SK-N-SH (cell line): ENCODE measurements at regions not wholly inside any gene's neighbourhood (a gene's known extent, or its start where the extent isn't known, plus 50 kb on each side); places are given as distances from the start of the nearest gene placed in this dataset.

Source experiments
- CTCF ChIA-PET: fragments of 300-600, 350-600 bp; formaldehyde crosslinking; extraction: SDS; loops from one replicate; lab custom pipeline; 2021; lab: Yijun Ruan, JAX
- POLR2A ChIA-PET: fragments of 350-600 bp; sonication (Branson Sonifier 250); formaldehyde crosslinking; extraction: SDS; loops from one replicate; lab custom pipeline; 2020; ENCODE audit warnings: antibody characterized with exemption, inconsistent platforms; lab: Yijun Ruan, JAX
- DNase-seq: peaks from one replicate; pipeline ENCODE4 v3.0.0; 2012
- H2AFZ ChIP-seq: fragments of 200-600 bp; sonication (generic); 2 replicates; pipeline ENCODE4 v1.8.1; 2016; ENCODE audit warnings: antibody characterized with exemption, mild to moderate bottlenecking, low read depth
- H3F3A ChIP-seq: fragments of 200-600 bp; sonication (generic); replicated peaks from 2 replicates; pipeline ENCODE3; 2016; ENCODE audit warnings: antibody characterized with exemption, mild to moderate bottlenecking; ENCODE audit not compliant: insufficient read depth
- H3K27ac ChIP-seq, 2 experiments: fragments of 200-500 bp in 1 of 2; fragments of 200-600 bp in 1 of 2; sonication (Bioruptor generic) in 1 of 2; sonication (generic), shearing (Covaris generic) in 1 of 2; 2 replicates each; pipeline versions ENCODE4 v1.5.1 to v1.6.1; 2014 to 2016; ENCODE audit warnings: low read depth in 2 of 2, inconsistent platforms in 1 of 2, low read length in 1 of 2, mild to moderate bottlenecking in 1 of 2, mixed read lengths in 1 of 2
- H3K27me3 ChIP-seq: fragments of 200-600 bp; sonication (generic), shearing (Covaris generic); 2 replicates; pipeline ENCODE4 v1.6.1; 2016; ENCODE audit warnings: mixed run types; ENCODE audit not compliant: insufficient read depth
- H3K36me3 ChIP-seq, 2 experiments: fragments of 200-500 bp in 1 of 2; fragments of 200-600 bp in 1 of 2; sonication (Bioruptor generic) in 1 of 2; sonication (generic) in 1 of 2; replicated peaks in 1 of 2; 2 replicates each; pipeline versions ENCODE3 to v1.5.1; 2014 to 2016; ENCODE audit warnings: low read length in 1 of 2, mild to moderate bottlenecking in 1 of 2; ENCODE audit not compliant: insufficient read depth in 2 of 2, control insufficient read depth in 1 of 2
- H3K4me1 ChIP-seq, 2 experiments: fragments of 200-500 bp in 1 of 2; fragments of 200-600 bp in 1 of 2; sonication (Bioruptor generic) in 1 of 2; sonication (generic), shearing (Covaris generic) in 1 of 2; 2 replicates each; pipeline versions ENCODE4 v1.5.1 to v1.6.1; 2014 to 2016; ENCODE audit warnings: low read depth in 1 of 2, low read length in 1 of 2, mixed run types in 1 of 2; ENCODE audit not compliant: insufficient read depth in 2 of 2, control insufficient read depth in 1 of 2
- H3K4me2 ChIP-seq: fragments of 200-600 bp; sonication (generic), shearing (Covaris generic); 2 replicates; pipeline ENCODE4 v1.6.1; 2017; ENCODE audit warnings: mixed run types
- H3K4me3 ChIP-seq, 2 experiments: fragments of 200-500 bp in 1 of 2; fragments of 200-600 bp in 1 of 2; sonication (Bioruptor generic) in 1 of 2; sonication (generic), shearing (Covaris generic) in 1 of 2; 2 replicates each; pipeline versions ENCODE4 v1.5.1 to v1.8.1; 2014 to 2016; ENCODE audit warnings: low read depth in 2 of 2, inconsistent platforms in 1 of 2, low read length in 1 of 2, mild to moderate bottlenecking in 1 of 2, mixed read lengths in 1 of 2, moderate library complexity in 1 of 2
- H3K79me2 ChIP-seq: fragments of 200-600 bp; sonication (generic); 2 replicates; pipeline ENCODE4 v1.8.1; 2017; ENCODE audit warnings: mild to moderate bottlenecking; ENCODE audit not compliant: insufficient read depth
- H3K9ac ChIP-seq: fragments of 200-600 bp; sonication (generic); 2 replicates; pipeline ENCODE4 v1.6.1; 2017; ENCODE audit warnings: mixed run types
- H3K9me2 ChIP-seq: fragments of 200-600 bp; sonication (generic); 2 replicates; pipeline ENCODE4 v1.6.1; 2017; ENCODE audit warnings: mixed run types
- H3K9me3 ChIP-seq: fragments of 200-600 bp; sonication (generic); 2 replicates; pipeline ENCODE4 v1.6.1; 2017; ENCODE audit warnings: mixed run types, mild to moderate bottlenecking, moderate library complexity
- H4K20me1 ChIP-seq: fragments of 200-600 bp; sonication (generic); 2 replicates; pipeline ENCODE4 v1.6.1; 2017; ENCODE audit warnings: mild to moderate bottlenecking, mixed run types; ENCODE audit not compliant: insufficient read depth
- CHD2 ChIP-seq: fragments of 150-350 bp; IDR thresholded peaks from 2 replicates; pipeline ENCODE4 v1.6.1; 2018; ENCODE audit warnings: low read length; ENCODE audit not compliant: partially characterized antibody
- ELF1 ChIP-seq: IDR thresholded peaks from 2 replicates; pipeline ENCODE4 v1.4.0; 2012
- EP300 ChIP-seq, 2 experiments: IDR thresholded peaks; 2 replicates each; pipeline versions ENCODE4 v1.4.0 to v1.6.1; 2012; ENCODE audit warnings: borderline replicate concordance in 1 of 2, low read depth in 1 of 2, low read length in 1 of 2
- EZH2phosphoT487 ChIP-seq: fragments of 200-600 bp; sonication (generic); IDR thresholded peaks from 2 replicates; pipeline ENCODE4 v1.6.1; 2017; ENCODE audit warnings: low read depth, mixed run types, mild to moderate bottlenecking, antibody characterized with exemption, moderate library complexity, borderline replicate concordance
- FOSL2 ChIP-seq: IDR thresholded peaks from 2 replicates; pipeline ENCODE4 v1.4.0; 2012; ENCODE audit warnings: low read depth, mild to moderate bottlenecking, moderate library complexity, borderline replicate concordance
- FOXM1 ChIP-seq: IDR thresholded peaks from 2 replicates; pipeline ENCODE4 v1.4.0; 2012; ENCODE audit warnings: low read depth, mild to moderate bottlenecking
- JUND ChIP-seq: IDR thresholded peaks from 2 replicates; pipeline ENCODE4 v1.4.0; 2012
- MXI1 ChIP-seq: IDR thresholded peaks from 2 replicates; pipeline ENCODE4 v1.6.1; 2012; ENCODE audit warnings: mild to moderate bottlenecking, low read depth, low read length, improper control_type of control experiment
- NFIC ChIP-seq: IDR thresholded peaks from 2 replicates; pipeline ENCODE4 v1.4.0; 2012; ENCODE audit warnings: borderline replicate concordance
- POLR2AphosphoS5 ChIP-seq: IDR thresholded peaks from 2 replicates; pipeline ENCODE4 v1.6.1; 2012; ENCODE audit warnings: low read depth, low read length
- RFX5 ChIP-seq: IDR thresholded peaks from 2 replicates; pipeline ENCODE4 v1.6.1; 2012; ENCODE audit warnings: mild to moderate bottlenecking, improper control_type of control experiment, low read length
- RXRA ChIP-seq: IDR thresholded peaks from 2 replicates; pipeline ENCODE4 v1.4.0; 2012; ENCODE audit warnings: low read depth, mild to moderate bottlenecking, borderline replicate concordance
- SIN3A ChIP-seq: IDR thresholded peaks from 2 replicates; pipeline ENCODE4 v1.6.1; 2012; ENCODE audit warnings: low read depth, mild to moderate bottlenecking, low read length, moderate library complexity, borderline replicate concordance
- TEAD4 ChIP-seq: IDR thresholded peaks from 2 replicates; pipeline ENCODE4 v1.4.0; 2012; ENCODE audit warnings: mild to moderate bottlenecking, borderline replicate concordance; ENCODE audit not compliant: insufficient read depth
- WGBS: methylation state at CpG from one replicate; pipeline ENCODE4 v1.1.6; 2017; ENCODE audit warnings: low lambda C conversion rate; 5-methylcytosine and 5-hydroxymethylcytosine counted together
- TF ChIP-seq, protein P1 (sequence below): fragments of 150-350 bp; IDR thresholded peaks from 2 replicates; pipeline ENCODE4 v1.6.1; 2016; ENCODE audit warnings: mild to moderate bottlenecking, low read depth, low read length
- TF ChIP-seq, protein P2 (sequence below): fragments of 150-350 bp; IDR thresholded peaks from 2 replicates; pipeline ENCODE4 v1.6.1; 2017; ENCODE audit warnings: antibody characterized with exemption, low read length, low read depth, borderline replicate concordance
- TF ChIP-seq, protein P3 (sequence below): fragments of 200-600 bp; sonication (generic); IDR thresholded peaks from 2 replicates; pipeline ENCODE4 v1.6.1; 2017; ENCODE audit warnings: antibody characterized with exemption, mild to moderate bottlenecking, moderate library complexity
- TF ChIP-seq, protein P4 (sequence below): IDR thresholded peaks from 2 replicates; pipeline ENCODE4 v1.4.0; 2012; ENCODE audit warnings: low read depth
- TF ChIP-seq, protein P5 (sequence below): IDR thresholded peaks from 2 replicates; pipeline ENCODE4 v1.6.1; 2012; ENCODE audit warnings: mild to moderate bottlenecking, low read depth, low read length, moderate library complexity

DNA sequence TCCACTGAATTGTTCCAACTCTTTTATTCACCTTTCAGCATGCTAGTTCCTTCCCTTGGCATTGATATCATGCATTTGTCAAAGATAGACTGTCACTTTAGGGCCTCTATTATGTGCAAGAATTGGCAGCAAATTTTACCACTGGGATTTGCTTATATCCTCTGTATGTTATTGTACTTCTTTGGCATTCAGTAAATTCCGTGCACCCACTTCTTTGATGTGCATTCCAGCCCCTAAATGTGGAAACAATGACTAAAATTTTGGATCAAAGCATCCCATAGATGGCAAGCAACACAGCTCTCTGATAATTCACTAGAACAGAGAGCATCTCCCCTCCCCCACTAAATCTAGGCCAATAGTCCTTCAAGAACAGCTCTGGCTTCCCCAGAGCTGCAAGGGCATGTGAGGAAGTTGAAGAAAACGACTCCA lies 399.0 kb upstream of the HNRNPA3 start:
- H3K79me2 ChIP-seq = no peaks in the 10 kb centered on the region
- H3K27ac ChIP-seq = no peak overlapping the region
- CTCF ChIA-PET = interaction anchor here (0.6 to 12.2 kb wide), 40 partner anchors 9 to 716 kb away, joined by 3 to 231 read pairs (median 5); partner anchors contain the start of gene HOXD9
- H2AFZ ChIP-seq = no peak overlapping the region
- no peak for TF ChIP-seq FOXM1
- TF ChIP-seq TEAD4 = no peak
- TF ChIP-seq, all 33 proteins: peak for 0
- no peaks in the 10 kb centered on the region for H3K9me3 ChIP-seq
- no peak overlapping the region for H3K4me3 ChIP-seq
- H3K9me2 ChIP-seq = no peaks in the 10 kb centered on the region
- H3F3A ChIP-seq = no peaks in the 10 kb centered on the region
- H3K36me3 ChIP-seq = no peaks in the 10 kb centered on the region
- no peaks in the 10 kb centered on the region for H3K27me3 ChIP-seq
- POLR2A ChIA-PET = no interaction called here
- no peak overlapping the region for H3K9ac ChIP-seq
- H3K4me2 ChIP-seq = no peak overlapping the region
- no peak for DNase-seq
- WGBS = 40% methylated on average over 2 of the region's 2 CpGs
- H4K20me1 ChIP-seq = no peaks in the 10 kb centered on the region
- peaks cover 2 to 5% of the 10 kb centered on the region in 2 experiments; a peak in 2 of 4 replicates for H3K4me1 ChIP-seq

DNA sequence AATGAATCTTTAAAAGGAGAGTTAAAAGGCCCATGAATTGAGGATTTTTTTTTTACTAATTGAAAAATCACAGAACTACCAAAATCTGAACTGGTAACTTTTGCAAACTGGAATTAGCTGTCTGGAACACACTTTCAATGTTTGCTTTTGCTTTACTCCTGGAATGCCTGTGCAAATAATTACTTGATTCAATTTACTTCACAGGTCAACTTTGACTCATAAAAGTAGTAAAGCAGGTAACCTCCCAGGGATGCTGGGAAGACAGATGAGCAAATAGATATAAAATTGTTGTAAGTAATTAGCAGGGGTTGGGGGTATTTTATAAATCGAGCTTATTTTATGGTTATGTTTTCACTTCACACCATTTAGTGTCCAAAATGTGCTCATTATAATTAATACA lies 398.3 kb upstream of the HNRNPA3 start:
- H4K20me1 ChIP-seq = no peaks in the 10 kb centered on the region
- no peak overlapping the region for H3K27ac ChIP-seq
- no peaks in the 10 kb centered on the region for H3K9me3 ChIP-seq
- H3K79me2 ChIP-seq = no peaks in the 10 kb centered on the region
- no peak overlapping the region for H3K9ac ChIP-seq
- ChIA-PET CTCF (interaction anchor here (0.7 to 12.2 kb wide), 61 partner anchors 9 to 967 kb away, joined by 3 to 231 read pairs (median 5); partner anchors contain the start of gene HOXD9), POLR2A (no interaction called here)
- H2AFZ ChIP-seq = no peak overlapping the region
- no peak for DNase-seq
- H3K4me2 ChIP-seq = no peak overlapping the region
- H3K9me2 ChIP-seq = no peaks in the 10 kb centered on the region
- no peaks in the 10 kb centered on the region for H3K36me3 ChIP-seq
- H3F3A ChIP-seq = no peaks in the 10 kb centered on the region
- H3K27me3 ChIP-seq = no peaks in the 10 kb centered on the region
- WGBS = 0% methylated on average over 1 of the region's 1 CpG
- H3K4me1 ChIP-seq = peaks cover 2 to 5% of the 10 kb centered on the region in 2 experiments; a peak in 2 of 4 replicates
- no peak overlapping the region for H3K4me3 ChIP-seq
- TF ChIP-seq, protein P1, sequence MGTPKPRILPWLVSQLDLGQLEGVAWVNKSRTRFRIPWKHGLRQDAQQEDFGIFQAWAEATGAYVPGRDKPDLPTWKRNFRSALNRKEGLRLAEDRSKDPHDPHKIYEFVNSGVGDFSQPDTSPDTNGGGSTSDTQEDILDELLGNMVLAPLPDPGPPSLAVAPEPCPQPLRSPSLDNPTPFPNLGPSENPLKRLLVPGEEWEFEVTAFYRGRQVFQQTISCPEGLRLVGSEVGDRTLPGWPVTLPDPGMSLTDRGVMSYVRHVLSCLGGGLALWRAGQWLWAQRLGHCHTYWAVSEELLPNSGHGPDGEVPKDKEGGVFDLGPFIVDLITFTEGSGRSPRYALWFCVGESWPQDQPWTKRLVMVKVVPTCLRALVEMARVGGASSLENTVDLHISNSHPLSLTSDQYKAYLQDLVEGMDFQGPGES = no peak
- TF ChIP-seq, protein P2, sequence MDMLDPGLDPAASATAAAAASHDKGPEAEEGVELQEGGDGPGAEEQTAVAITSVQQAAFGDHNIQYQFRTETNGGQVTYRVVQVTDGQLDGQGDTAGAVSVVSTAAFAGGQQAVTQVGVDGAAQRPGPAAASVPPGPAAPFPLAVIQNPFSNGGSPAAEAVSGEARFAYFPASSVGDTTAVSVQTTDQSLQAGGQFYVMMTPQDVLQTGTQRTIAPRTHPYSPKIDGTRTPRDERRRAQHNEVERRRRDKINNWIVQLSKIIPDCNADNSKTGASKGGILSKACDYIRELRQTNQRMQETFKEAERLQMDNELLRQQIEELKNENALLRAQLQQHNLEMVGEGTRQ = no peak
- no peak for TF ChIP-seq FOSL2
- TF ChIP-seq, protein P3, sequence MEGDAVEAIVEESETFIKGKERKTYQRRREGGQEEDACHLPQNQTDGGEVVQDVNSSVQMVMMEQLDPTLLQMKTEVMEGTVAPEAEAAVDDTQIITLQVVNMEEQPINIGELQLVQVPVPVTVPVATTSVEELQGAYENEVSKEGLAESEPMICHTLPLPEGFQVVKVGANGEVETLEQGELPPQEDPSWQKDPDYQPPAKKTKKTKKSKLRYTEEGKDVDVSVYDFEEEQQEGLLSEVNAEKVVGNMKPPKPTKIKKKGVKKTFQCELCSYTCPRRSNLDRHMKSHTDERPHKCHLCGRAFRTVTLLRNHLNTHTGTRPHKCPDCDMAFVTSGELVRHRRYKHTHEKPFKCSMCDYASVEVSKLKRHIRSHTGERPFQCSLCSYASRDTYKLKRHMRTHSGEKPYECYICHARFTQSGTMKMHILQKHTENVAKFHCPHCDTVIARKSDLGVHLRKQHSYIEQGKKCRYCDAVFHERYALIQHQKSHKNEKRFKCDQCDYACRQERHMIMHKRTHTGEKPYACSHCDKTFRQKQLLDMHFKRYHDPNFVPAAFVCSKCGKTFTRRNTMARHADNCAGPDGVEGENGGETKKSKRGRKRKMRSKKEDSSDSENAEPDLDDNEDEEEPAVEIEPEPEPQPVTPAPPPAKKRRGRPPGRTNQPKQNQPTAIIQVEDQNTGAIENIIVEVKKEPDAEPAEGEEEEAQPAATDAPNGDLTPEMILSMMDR = no peak
- TF ChIP-seq POLR2AphosphoS5 = no peak
- TF ChIP-seq NFIC = no peak
- TF ChIP-seq MXI1 = no peak
- no peak for TF ChIP-seq EZH2phosphoT487
- TF ChIP-seq, protein P4, sequence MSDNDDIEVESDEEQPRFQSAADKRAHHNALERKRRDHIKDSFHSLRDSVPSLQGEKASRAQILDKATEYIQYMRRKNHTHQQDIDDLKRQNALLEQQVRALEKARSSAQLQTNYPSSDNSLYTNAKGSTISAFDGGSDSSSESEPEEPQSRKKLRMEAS = no peak
- TF ChIP-seq CHD2 = no peak
- TF ChIP-seq TEAD4 = no peak
- no peak for TF ChIP-seq RXRA
- no peak for TF ChIP-seq EP300 (IDR thresholded peaks at IDR 0.05; ENCODE audit: borderline replicate concordance in 1 of 2, low read depth in 1 of 2, low read length in 1 of 2)
- no peak for TF ChIP-seq FOXM1
- no peak for TF ChIP-seq ELF1
- TF ChIP-seq, protein P5, sequence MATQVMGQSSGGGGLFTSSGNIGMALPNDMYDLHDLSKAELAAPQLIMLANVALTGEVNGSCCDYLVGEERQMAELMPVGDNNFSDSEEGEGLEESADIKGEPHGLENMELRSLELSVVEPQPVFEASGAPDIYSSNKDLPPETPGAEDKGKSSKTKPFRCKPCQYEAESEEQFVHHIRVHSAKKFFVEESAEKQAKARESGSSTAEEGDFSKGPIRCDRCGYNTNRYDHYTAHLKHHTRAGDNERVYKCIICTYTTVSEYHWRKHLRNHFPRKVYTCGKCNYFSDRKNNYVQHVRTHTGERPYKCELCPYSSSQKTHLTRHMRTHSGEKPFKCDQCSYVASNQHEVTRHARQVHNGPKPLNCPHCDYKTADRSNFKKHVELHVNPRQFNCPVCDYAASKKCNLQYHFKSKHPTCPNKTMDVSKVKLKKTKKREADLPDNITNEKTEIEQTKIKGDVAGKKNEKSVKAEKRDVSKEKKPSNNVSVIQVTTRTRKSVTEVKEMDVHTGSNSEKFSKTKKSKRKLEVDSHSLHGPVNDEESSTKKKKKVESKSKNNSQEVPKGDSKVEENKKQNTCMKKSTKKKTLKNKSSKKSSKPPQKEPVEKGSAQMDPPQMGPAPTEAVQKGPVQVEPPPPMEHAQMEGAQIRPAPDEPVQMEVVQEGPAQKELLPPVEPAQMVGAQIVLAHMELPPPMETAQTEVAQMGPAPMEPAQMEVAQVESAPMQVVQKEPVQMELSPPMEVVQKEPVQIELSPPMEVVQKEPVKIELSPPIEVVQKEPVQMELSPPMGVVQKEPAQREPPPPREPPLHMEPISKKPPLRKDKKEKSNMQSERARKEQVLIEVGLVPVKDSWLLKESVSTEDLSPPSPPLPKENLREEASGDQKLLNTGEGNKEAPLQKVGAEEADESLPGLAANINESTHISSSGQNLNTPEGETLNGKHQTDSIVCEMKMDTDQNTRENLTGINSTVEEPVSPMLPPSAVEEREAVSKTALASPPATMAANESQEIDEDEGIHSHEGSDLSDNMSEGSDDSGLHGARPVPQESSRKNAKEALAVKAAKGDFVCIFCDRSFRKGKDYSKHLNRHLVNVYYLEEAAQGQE = no peak
- TF ChIP-seq JUND = no peak
- TF ChIP-seq SIN3A = no peak
- no peak for TF ChIP-seq RFX5
